ENCODE measurements at regions not wholly inside any gene's neighbourhood (a gene's known extent, or its start where the extent isn't known, plus 50 kb on each side); places are given as distances from the start of the nearest gene placed in this dataset.

- no peak for TF ChIP-seq MAX (IDR thresholded peaks at IDR 0.05; ENCODE audit: low read depth, low read length)
- no peak for TF ChIP-seq CTCF (IDR thresholded peaks at IDR 0.05; ENCODE audit: low read depth, low read length)
Observed at GRCh38 chr16:54772400-54772799, 158.3 kb upstream of the IRX5 start.
